Vagina (tissue), 2 donors: ENCODE measurements at regions not wholly inside any gene's neighbourhood (a gene's known extent, or its start where the extent isn't known, plus 50 kb on each side); places are given as distances from the start of the nearest gene placed in this dataset.

ENCODE experiments used
- POLR2AphosphoS5 ChIP-seq, 2 donors: sonication (generic); formaldehyde crosslinking; IDR thresholded peaks; one replicate each; pipeline ENCODE4 v1.9.0; 2017; ENCODE audit warnings: antibody characterized with exemption in 2 of 2, mild to moderate bottlenecking in 2 of 2, low read depth in 1 of 2; ENCODE audit not compliant: insufficient read depth in 1 of 2
- TF ChIP-seq, protein P1 (sequence below), 3 experiments: fragments of 450-650 bp in 2 of 3; fragments of 200-600 bp in 1 of 3; sonication (generic) in 1 of 3; IDR thresholded peaks; one replicate each; pipeline ENCODE4 v1.5.1; 2017 to 2019; ENCODE audit warnings: antibody characterized with exemption in 3 of 3, mild to moderate bottlenecking in 2 of 3, moderate library complexity in 2 of 3

DNA sequence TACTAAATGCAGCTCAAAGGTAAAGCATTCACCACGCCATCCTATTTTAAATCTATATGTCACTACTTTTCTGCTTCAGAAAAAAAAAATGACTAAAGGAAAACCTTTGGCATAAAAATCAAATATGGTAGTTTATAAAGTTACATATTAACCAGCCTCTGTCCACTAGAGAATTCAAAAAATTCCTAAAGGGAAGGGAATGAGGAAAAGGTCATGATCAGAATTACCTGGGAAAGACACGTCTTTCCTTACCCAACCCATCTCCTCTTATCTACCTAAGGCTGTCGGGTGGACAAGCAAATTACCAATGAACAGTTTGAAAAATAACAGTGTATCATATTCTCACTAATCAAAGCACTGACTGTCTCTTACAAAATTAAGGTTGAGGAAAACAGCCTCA is 100.7 kb upstream of the TMEM106B start:
- no peak for TF ChIP-seq POLR2AphosphoS5 (IDR thresholded peaks at IDR 0.05; ENCODE audit: insufficient read depth in 1 of 2, low read depth in 1 of 2)
- TF ChIP-seq, protein P1, sequence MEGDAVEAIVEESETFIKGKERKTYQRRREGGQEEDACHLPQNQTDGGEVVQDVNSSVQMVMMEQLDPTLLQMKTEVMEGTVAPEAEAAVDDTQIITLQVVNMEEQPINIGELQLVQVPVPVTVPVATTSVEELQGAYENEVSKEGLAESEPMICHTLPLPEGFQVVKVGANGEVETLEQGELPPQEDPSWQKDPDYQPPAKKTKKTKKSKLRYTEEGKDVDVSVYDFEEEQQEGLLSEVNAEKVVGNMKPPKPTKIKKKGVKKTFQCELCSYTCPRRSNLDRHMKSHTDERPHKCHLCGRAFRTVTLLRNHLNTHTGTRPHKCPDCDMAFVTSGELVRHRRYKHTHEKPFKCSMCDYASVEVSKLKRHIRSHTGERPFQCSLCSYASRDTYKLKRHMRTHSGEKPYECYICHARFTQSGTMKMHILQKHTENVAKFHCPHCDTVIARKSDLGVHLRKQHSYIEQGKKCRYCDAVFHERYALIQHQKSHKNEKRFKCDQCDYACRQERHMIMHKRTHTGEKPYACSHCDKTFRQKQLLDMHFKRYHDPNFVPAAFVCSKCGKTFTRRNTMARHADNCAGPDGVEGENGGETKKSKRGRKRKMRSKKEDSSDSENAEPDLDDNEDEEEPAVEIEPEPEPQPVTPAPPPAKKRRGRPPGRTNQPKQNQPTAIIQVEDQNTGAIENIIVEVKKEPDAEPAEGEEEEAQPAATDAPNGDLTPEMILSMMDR (IDR thresholded peaks at IDR 0.05): no peak
